HG03039 (cell line): ENCODE measurements at regions not wholly inside any gene's neighbourhood (a gene's known extent, or its start where the extent isn't known, plus 50 kb on each side); places are given as distances from the start of the nearest gene placed in this dataset.

Experiments
- ATAC-seq: cut with Tn5 transposase; IDR thresholded peaks from one replicate; pipeline ENCODE4 v1.9.1; 2021; ENCODE audit warnings: mild to moderate bottlenecking, moderate library complexity; ENCODE audit not compliant: unreplicated experiment

- ATAC-seq = no peak
Observed at GRCh38 chr2:204175552-204176271, 239.1 kb downstream of the ICOS start.

- ATAC-seq = no peak
Observed at GRCh38 chr2:204176306-204176705, 239.7 kb downstream of the ICOS start.

- ATAC-seq = no peak
Observed at GRCh38 chr2:204177251-204177976, 240.9 kb downstream of the ICOS start.

- ATAC-seq = no peak
Observed at GRCh38 chr2:204177977-204178522, 241.5 kb downstream of the ICOS start.

- ATAC-seq = no peak
Observed at GRCh38 chr2:204180649-204181048, 244.1 kb downstream of the ICOS start.

GRCh38 chr2:204183608-204184007, 247.0 kb downstream of the ICOS start:
- no peak for ATAC-seq

GRCh38 chr2:204184226-204184625, 247.7 kb downstream of the ICOS start:
- no peak for ATAC-seq

GRCh38 chr2:204187229-204188083, 250.9 kb downstream of the ICOS start:
- ATAC-seq = no peak

GRCh38 chr2:204191574-204191973, 255.0 kb downstream of the ICOS start:
- ATAC-seq = no peak

GRCh38 chr2:204195498-204195897, 258.9 kb downstream of the ICOS start:
- ATAC-seq = no peak

GRCh38 chr2:204197336-204198005, 260.9 kb downstream of the ICOS start:
- ATAC-seq = no peak

GRCh38 chr2:204199357-204199756, 262.8 kb downstream of the ICOS start:
- no peak for ATAC-seq

- ATAC-seq = no peak
Observed at GRCh38 chr2:204201507-204201906, 264.9 kb downstream of the ICOS start.

GRCh38 chr2:204202253-204202652, 265.7 kb downstream of the ICOS start:
- ATAC-seq = no peak

GRCh38 chr2:204203704-204204103, 267.1 kb downstream of the ICOS start:
- no peak for ATAC-seq

- no peak for ATAC-seq
Observed at GRCh38 chr2:204205082-204205481, 268.5 kb downstream of the ICOS start.

GRCh38 chr2:204205538-204205937, 269.0 kb downstream of the ICOS start:
- ATAC-seq = no peak

- ATAC-seq = no peak
Observed at GRCh38 chr2:204207866-204208265, 271.3 kb downstream of the ICOS start.

GRCh38 chr2:204213588-204213987, 277.0 kb downstream of the ICOS start:
- no peak for ATAC-seq

- ATAC-seq = no peak
Observed at GRCh38 chr2:204218040-204218439, 281.5 kb downstream of the ICOS start.

- no peak for ATAC-seq
Observed at GRCh38 chr2:204219196-204219595, 282.6 kb downstream of the ICOS start.
